Endothelial cell of umbilical vein (primary cell): ENCODE measurements at regions not wholly inside any gene's neighbourhood (a gene's known extent, or its start where the extent isn't known, plus 50 kb on each side); places are given as distances from the start of the nearest gene placed in this dataset.

Source experiments
- BruUV-seq: library from RNA; stranded (reverse); fragments of 400-500 nt; replicated peaks from 2 replicates; lab custom pipeline; 2021; lab: Mats Ljungman, UMichigan
- CTCF ChIA-PET: fragments of 300-600, 350-600 bp; sonication (Branson Sonifier 250); formaldehyde crosslinking; loops from one replicate; lab custom pipeline; 2021; ENCODE audit warnings: antibody characterized with exemption, inconsistent platforms; lab: Charles Lee
- POLR2A ChIA-PET: fragments of 300-600, 350-600 bp; sonication (Branson Sonifier 250); formaldehyde crosslinking; loops from one replicate; lab custom pipeline; 2021; ENCODE audit warnings: antibody characterized with exemption, inconsistent platforms; lab: Charles Lee
- DNase-seq: peaks from one replicate; pipeline ENCODE4 v3.0.0-alpha.2; 2011; ENCODE audit warnings: low read depth, low spot score
- FAIRE-seq: peaks from 2 replicates; lab custom pipeline; 2011; peaks lifted over from hg19 to GRCh38; lab: Jason Lieb, UNC
- H2AFZ ChIP-seq: 2 replicates; pipeline ENCODE4 v1.6.0; 2012; ENCODE audit warnings: low read depth, low read length, control low read depth, inconsistent platforms
- H3K27ac ChIP-seq: 2 replicates; pipeline ENCODE4 v1.5.1; 2011; ENCODE audit warnings: low read depth, mild to moderate bottlenecking, control low read depth, low read length, moderate library complexity; ENCODE audit not compliant: insufficient read depth
- H3K27me3 ChIP-seq, 2 experiments: 2 replicates each; pipeline versions ENCODE4 v1.6.0 to v1.6.1; 2011; ENCODE audit warnings: low read length in 2 of 2, mixed read lengths in 1 of 2; ENCODE audit not compliant: control insufficient read depth in 2 of 2, insufficient read depth in 2 of 2
- H3K36me3 ChIP-seq, 2 experiments: 2 replicates in 1 of 2; 3 replicates in 1 of 2; pipeline ENCODE4 v1.5.1; 2011; ENCODE audit warnings: low read length in 2 of 2, mild to moderate bottlenecking in 1 of 2, moderate library complexity in 1 of 2; ENCODE audit not compliant: control insufficient read depth in 2 of 2, insufficient read depth in 2 of 2; ENCODE audit errors: extremely low read depth in 1 of 2
- H3K4me1 ChIP-seq: 3 replicates; pipeline ENCODE4 v1.5.1; 2011; ENCODE audit warnings: mild to moderate bottlenecking, low read length; ENCODE audit not compliant: control insufficient read depth, insufficient read depth; ENCODE audit errors: extremely low read depth
- H3K4me2 ChIP-seq: 2 replicates; pipeline ENCODE4 v1.6.1; 2011; ENCODE audit warnings: low read length, control low read depth, mixed read lengths; ENCODE audit not compliant: insufficient read depth
- H3K4me3 ChIP-seq, 3 experiments: fragments of 200-600 bp in 1 of 3; sonication (generic), shearing (Covaris generic) in 1 of 3; replicated peaks in 1 of 3; 2 replicates each; pipeline ENCODE4 v1.5.1; 2011 to 2016; ENCODE audit warnings: control low read depth in 3 of 3, low read length in 3 of 3, mild to moderate bottlenecking in 2 of 3, inconsistent platforms in 1 of 3, low read depth in 1 of 3, moderate library complexity in 1 of 3; ENCODE audit not compliant: insufficient read depth in 1 of 3
- H3K79me2 ChIP-seq: 2 replicates; pipeline ENCODE4 v1.6.0; 2012; ENCODE audit warnings: low read length, inconsistent platforms; ENCODE audit not compliant: control insufficient read depth, insufficient read depth
- H3K9ac ChIP-seq: replicated peaks from 2 replicates; pipeline ENCODE3; 2011; ENCODE audit warnings: low read length, control low read depth; ENCODE audit not compliant: insufficient read depth; ENCODE audit errors: extremely low read depth
- H3K9me1 ChIP-seq: replicated peaks from 3 replicates; pipeline ENCODE4 v1.6.0; 2011; ENCODE audit warnings: mild to moderate bottlenecking, low read length; ENCODE audit not compliant: control insufficient read depth, insufficient read depth; ENCODE audit errors: extremely low read depth
- H3K9me3 ChIP-seq: replicated peaks from 2 replicates; pipeline ENCODE4 v1.5.1; 2012; ENCODE audit warnings: low read length, inconsistent platforms; ENCODE audit not compliant: control insufficient read depth, insufficient read depth
- H4K20me1 ChIP-seq: replicated peaks from 2 replicates; pipeline ENCODE3; 2011; ENCODE audit warnings: mild to moderate bottlenecking, low read length; ENCODE audit not compliant: control insufficient read depth, insufficient read depth; ENCODE audit errors: extremely low read depth
- EZH2 ChIP-seq: IDR thresholded peaks from 2 replicates; pipeline ENCODE4 v1.6.1; 2012; ENCODE audit warnings: borderline replicate concordance, low read depth, mild to moderate bottlenecking, moderate library complexity, low read length, inconsistent platforms; ENCODE audit not compliant: severe bottlenecking
- FOS ChIP-seq: IDR thresholded peaks from 2 replicates; pipeline ENCODE4 v1.6.1; 2011; ENCODE audit warnings: mild to moderate bottlenecking, low read length, moderate library complexity, borderline replicate concordance; ENCODE audit not compliant: insufficient read depth
- GATA2 ChIP-seq: IDR thresholded peaks from 2 replicates; pipeline ENCODE4 v1.7.0; 2011; ENCODE audit warnings: low read depth, mild to moderate bottlenecking, moderate library complexity, mixed read lengths, low read length; ENCODE audit not compliant: insufficient read length, insufficient read depth
- JUN ChIP-seq: IDR thresholded peaks from 2 replicates; pipeline ENCODE4 v1.6.1; 2011; ENCODE audit warnings: borderline replicate concordance, low read depth; ENCODE audit not compliant: insufficient read length, insufficient read depth
- MYC ChIP-seq: IDR thresholded peaks from one replicate; pipeline ENCODE4 v1.6.1; 2011; ENCODE audit warnings: mild to moderate bottlenecking, low read depth, low read length
- POLR2A ChIP-seq: IDR thresholded peaks from 2 replicates; pipeline ENCODE4 v1.6.1; 2012; ENCODE audit warnings: low read depth, mild to moderate bottlenecking, control low read depth, low read length
- POLR2AphosphoS5 ChIP-seq: IDR thresholded peaks from 2 replicates; pipeline ENCODE4 v1.6.1; 2012; ENCODE audit warnings: low read depth, mild to moderate bottlenecking, control low read depth, low read length, moderate library complexity; ENCODE audit not compliant: insufficient read depth
- dilution Hi-C: fragments of 300-500 bp; cut with MboI; formaldehyde crosslinking; loops from one replicate; pipeline ENCODE4 v1.15.0; 2019; ENCODE audit warnings: low sequenced_read_pairs; ENCODE audit not compliant: extremely low pct_ligation_motif_present
- intact Hi-C: fragments of 100-400 bp; cut with micrococcal nuclease; formaldehyde crosslinking; loops from one replicate; pipeline ENCODE4 v1.10.0; 2022
- TF ChIP-seq, protein P1 (sequence below), 2 donors: IDR thresholded peaks; 1 replicate in 1 of 2; 2 replicates in 1 of 2; pipeline ENCODE4 v1.5.1; 2011; ENCODE audit warnings: low read length in 2 of 2, mild to moderate bottlenecking in 2 of 2, moderate library complexity in 2 of 2, control low read depth in 1 of 2, inconsistent platforms in 1 of 2, low read depth in 1 of 2; ENCODE audit not compliant: insufficient read depth in 1 of 2; ENCODE audit errors: extremely low read depth in 1 of 2
- TF ChIP-seq, protein P2 (sequence below): IDR thresholded peaks from 2 replicates; pipeline ENCODE4 v1.6.1; 2011; ENCODE audit not compliant: insufficient read depth, insufficient read length

DNA sequence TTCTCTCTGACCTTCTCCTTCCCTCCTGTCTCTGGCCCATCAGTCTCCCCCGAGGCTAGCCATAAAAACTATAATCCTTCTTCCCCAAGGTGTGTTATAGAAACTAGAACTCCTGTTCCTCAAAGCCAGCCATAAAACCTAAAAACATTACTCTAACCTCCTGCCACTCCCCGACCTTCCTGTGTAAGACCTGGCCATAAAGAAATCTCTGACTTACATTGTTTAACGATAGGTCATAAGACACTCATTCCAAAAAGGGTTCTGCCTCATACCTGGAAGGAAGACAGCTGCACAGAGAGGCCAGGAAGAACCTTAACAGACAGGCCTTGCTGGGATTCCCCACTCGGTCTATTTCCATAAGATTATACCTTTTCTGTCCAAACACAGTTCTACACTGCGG is 70.9 kb upstream of the EEA1 start:
- DNase-seq: no peak

More for the DNA sequence above, 70.9 kb upstream of the EEA1 start:
- peaks cover 25% of the 10 kb centered on the region for H3K4me1 ChIP-seq
- H3K9me1 ChIP-seq: no peaks in the 10 kb centered on the region
- no TSS peak for BruUV-seq
- intact Hi-C loops (loop anchor here (5.0 kb wide), 1 partner anchor 377 kb away; the partner anchor contains the start of gene NUDT4), dilution Hi-C loops (loop anchor here (25.0 kb wide), 1 partner anchor 387 kb away; the partner anchor contains the start of gene NUDT4)
- H3K27me3 ChIP-seq: no peaks in the 10 kb centered on the region
- CTCF ChIA-PET: no interaction called here
- H3K9me3 ChIP-seq: no peaks in the 10 kb centered on the region
- TF ChIP-seq MYC (no peak), FOS (no peak), EZH2 (no peak), GATA2 (no peak), POLR2A (no peak), JUN (no peak), POLR2AphosphoS5 (no peak)
- TF ChIP-seq, protein P1, sequence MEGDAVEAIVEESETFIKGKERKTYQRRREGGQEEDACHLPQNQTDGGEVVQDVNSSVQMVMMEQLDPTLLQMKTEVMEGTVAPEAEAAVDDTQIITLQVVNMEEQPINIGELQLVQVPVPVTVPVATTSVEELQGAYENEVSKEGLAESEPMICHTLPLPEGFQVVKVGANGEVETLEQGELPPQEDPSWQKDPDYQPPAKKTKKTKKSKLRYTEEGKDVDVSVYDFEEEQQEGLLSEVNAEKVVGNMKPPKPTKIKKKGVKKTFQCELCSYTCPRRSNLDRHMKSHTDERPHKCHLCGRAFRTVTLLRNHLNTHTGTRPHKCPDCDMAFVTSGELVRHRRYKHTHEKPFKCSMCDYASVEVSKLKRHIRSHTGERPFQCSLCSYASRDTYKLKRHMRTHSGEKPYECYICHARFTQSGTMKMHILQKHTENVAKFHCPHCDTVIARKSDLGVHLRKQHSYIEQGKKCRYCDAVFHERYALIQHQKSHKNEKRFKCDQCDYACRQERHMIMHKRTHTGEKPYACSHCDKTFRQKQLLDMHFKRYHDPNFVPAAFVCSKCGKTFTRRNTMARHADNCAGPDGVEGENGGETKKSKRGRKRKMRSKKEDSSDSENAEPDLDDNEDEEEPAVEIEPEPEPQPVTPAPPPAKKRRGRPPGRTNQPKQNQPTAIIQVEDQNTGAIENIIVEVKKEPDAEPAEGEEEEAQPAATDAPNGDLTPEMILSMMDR (IDR thresholded peaks at IDR 0.05; ENCODE audit: extremely low read depth in 1 of 2, insufficient read depth in 1 of 2, low read depth in 1 of 2, low read length in 2 of 2): no peak
- TF ChIP-seq, protein P2, sequence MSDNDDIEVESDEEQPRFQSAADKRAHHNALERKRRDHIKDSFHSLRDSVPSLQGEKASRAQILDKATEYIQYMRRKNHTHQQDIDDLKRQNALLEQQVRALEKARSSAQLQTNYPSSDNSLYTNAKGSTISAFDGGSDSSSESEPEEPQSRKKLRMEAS: no peak
- H3K27ac ChIP-seq: no peak overlapping the region
- POLR2A ChIA-PET: no interaction called here
- no peaks in the 10 kb centered on the region for H3K79me2 ChIP-seq
- no peak overlapping the region for H2AFZ ChIP-seq
- H3K4me3 ChIP-seq: no peak overlapping the region
- H3K9ac ChIP-seq: no peak overlapping the region
- FAIRE-seq: no peak
- no peak overlapping the region for H3K4me2 ChIP-seq
- H4K20me1 ChIP-seq: no peaks in the 10 kb centered on the region
- H3K36me3 ChIP-seq: no peaks in the 10 kb centered on the region
